ENCODE measurements at regions not wholly inside any gene's neighbourhood (a gene's known extent, or its start where the extent isn't known, plus 50 kb on each side); places are given as distances from the start of the nearest gene placed in this dataset.
"Not testable (repeated sequence)": the region's sequence is repeated elsewhere in the genome, so short reads cannot be mapped to it uniquely, and the experiment has no call there.

DNA sequence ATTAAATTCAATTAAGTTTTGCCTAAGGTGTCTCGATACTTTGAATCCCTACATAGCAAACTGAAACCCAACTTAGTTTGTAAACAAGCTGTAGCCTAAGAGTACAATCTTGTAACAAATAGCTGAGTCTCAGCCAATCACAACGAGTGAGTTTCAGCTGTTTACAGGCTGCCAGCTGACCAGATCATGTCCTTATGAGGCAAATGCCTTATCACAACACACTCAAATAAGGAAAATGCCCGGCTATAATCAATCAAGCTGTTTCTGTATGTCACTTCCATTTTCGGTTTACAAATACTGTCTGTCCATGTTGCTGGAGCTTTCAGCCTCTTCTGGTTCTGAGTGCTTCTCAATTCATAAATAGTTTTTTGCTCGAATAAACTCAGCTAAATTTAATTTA, 943.8 kb downstream of the SLC16A7 start:
- no peak for DNase-seq

DNA sequence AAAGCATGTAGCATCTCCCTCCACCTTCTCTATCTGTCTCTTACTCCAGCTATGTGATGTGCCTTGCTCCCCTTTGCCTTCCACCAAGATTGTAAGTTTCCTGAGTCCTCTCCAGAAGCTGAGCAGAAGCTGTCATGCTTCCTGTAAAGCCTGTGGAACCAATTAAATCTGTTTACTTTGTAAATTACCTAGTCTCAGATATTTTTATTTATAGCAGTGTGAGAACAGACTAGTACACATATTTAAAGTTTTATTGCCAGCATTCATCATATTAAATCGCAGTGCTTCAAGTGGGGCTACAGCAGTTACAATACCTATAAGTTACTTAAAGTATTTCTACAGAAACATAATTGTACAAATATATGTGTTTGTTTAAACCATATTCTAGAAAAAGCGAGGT, 973.1 kb downstream of the SLC16A7 start:
- no peak for DNase-seq

DNA sequence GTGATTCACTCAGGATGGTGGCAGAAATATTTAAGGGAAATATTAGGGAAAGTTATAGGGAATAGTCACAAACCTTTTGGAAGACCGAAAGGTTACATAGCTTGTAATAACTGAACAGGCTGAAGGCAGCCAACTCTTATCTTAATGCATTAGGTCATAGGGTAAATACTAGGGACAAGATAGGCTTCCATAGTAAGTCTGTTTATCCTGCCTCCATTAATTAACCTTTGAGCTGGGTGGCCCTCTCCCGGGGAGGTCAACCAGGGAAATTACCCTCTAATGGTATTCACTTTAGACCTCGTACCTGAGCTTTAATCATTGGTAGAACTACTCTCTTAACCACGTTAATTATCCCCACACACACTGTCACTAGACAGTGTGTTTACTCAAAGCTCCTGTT, 981.8 kb downstream of the SLC16A7 start:
- DNase-seq, result no peak

- DNase-seq, result not testable (repeated sequence)
Observed at GRCh38 chr12:60587664-60588063, 991.8 kb downstream of the SLC16A7 start.

- DNase-seq, result no peak
Observed at GRCh38 chr12:60594035-60594711, 998.3 kb downstream of the SLC16A7 start.

DNA sequence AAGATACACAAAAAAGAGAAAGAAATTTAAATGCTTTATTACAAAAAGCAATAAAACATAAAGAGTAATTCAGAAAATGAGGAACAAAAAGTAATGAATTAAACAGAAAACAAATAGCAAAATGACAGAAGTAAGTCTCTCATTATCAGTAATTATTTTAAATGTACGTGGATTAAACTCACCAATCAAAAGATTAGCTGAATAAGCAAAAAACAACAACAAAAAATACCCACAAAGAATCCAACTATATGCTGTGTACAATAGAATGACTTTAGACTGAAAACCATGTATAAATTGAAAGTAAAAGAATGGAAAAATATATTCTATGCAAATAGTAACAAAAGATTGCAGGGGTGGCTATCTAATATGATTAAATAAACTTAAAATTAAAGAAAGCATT, 1006.8 kb downstream of the SLC16A7 start:
- no peak for DNase-seq

GRCh38 chr12:60603475-60603874, 1007.6 kb downstream of the SLC16A7 start:
- not testable (repeated sequence) for DNase-seq

GRCh38 chr12:60616400-60616799, 1020.6 kb downstream of the SLC16A7 start:
- DNase-seq, result no peak

DNA sequence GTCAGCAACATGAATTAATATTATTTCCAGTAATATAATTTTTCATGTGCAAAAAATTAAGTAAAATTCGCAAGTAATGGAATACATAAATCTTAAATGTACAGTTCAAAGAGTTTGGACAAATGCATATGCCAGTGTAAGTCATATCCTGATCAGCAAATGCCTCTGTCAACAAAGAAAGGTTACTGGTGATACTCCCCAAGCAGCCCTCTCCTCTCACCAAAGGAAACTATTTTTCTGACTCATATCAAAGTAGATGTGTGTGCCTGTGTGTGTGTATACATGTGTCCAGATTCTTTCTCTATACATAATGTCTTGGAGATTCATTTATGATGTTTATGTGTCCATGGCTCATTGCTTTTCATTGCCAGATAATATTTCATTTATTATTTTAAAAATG, 1035.0 kb downstream of the SLC16A7 start:
- no peak for DNase-seq

GRCh38 chr12:60644076-60644475, 1048.2 kb downstream of the SLC16A7 start:
- DNase-seq, result no peak

GRCh38 chr12:60666895-60667294, 1071.1 kb downstream of the SLC16A7 start:
- no peak for DNase-seq

DNA sequence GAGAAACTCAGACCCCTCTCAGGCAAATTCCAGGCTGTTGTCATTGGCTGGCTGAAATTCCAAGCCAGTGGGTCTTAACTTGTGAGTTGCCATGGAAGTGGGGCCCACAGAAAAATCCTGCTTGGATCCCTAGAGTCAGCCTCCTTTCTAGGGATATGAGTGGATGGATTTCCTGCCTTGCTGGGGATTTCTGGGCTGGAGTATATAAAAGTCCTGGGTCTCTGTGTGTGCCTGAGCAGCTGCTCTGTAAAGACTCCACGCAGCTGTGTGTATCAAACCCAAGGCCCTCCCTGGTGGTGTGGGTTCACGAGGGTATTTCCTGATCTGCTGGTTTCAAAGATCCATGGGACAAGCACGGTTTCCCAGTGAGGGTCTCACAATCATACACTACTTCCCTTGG, 1077.1 kb downstream of the SLC16A7 start:
- no peak for DNase-seq

GRCh38 chr12:60684988-60685655, 1089.3 kb downstream of the SLC16A7 start:
- DNase-seq, result peak; percentile 3

GRCh38 chr12:60689137-60689536, 1093.3 kb downstream of the SLC16A7 start:
- peak; percentile 2 for DNase-seq

GRCh38 chr12:60693019-60693626, 1097.3 kb downstream of the SLC16A7 start:
- DNase-seq, result no peak

GRCh38 chr12:60704171-60704914, 1108.5 kb downstream of the SLC16A7 start:
- DNase-seq, result no peak

GRCh38 chr12:60710246-60710645, 1114.4 kb downstream of the SLC16A7 start:
- DNase-seq, result no peak

DNA sequence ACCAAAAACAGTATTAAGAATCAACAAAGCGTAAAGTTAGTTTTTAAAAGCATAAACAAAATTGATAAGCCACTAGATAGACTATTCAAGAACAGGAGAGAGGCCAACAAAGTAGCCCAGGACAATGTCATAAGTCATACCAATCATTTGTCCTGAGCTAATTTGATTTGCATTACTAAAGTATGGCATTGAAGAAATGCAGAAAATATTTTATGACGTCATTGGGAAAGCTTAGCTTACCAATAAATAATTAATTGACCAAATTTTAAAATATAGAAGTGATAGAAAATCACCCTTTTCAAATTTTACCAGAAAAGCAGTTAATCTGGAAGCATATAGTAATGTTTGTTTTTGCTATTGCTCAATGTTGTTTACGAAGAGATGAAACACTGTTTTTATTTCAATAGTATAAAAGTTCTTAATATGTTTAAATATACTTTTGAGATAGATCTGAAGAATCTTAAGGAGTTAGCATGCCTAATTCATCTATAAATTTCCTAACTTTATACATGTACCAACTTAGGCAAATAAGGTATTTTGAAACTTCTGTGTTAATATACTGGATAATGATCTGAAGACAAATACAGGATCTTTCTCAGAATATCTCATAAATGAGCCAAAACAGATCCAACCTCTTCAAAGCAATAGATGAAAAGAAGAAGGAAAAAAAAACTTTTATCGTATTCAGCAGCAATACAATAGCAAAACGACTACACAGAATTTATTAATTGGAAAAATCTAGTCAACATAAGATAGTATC, 1118.5 kb downstream of the SLC16A7 start:
- DNase-seq, result no peak

DNA sequence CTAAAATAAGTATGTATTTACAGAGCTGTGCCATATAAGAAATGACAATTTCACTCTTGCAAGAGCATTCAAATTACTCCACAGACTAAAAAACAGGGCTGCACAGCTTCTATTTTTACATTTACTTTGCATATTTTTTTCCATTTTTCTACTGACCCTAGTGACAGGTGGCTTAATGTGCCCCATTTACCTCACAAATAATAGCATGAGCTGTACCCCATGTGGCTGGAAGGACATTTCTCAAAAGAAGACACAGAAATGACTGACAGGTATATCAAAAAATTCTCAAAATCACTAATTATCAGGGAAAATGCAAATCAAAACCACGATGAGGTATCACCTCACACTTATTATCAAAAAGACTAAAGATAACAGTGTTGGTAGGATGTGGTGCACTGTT, 1128.6 kb downstream of the SLC16A7 start:
- no peak for DNase-seq

GRCh38 chr12:60724984-60725383, 1129.2 kb downstream of the SLC16A7 start:
- DNase-seq, result no peak

GRCh38 chr12:60752589-60752988, 1156.8 kb downstream of the SLC16A7 start:
- no peak for DNase-seq

DNA sequence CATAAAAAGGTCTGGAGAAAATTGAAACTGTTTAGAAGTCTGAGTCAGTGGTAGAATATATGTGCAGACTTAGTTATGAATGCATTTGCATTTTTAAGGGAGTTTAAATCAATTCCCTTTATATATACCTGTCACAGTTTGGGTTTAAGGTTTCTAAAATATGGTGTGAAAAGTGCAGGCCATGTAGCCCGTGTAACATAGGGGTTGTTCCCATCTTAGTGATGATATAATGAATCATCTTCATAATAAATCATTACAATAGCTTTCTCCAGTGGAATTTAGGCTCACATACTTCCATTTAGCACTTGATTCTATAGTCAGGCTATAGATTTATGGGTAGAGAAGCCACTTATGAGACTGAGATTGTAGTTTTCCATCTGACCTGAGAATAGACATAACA, 1162.4 kb downstream of the SLC16A7 start:
- no peak for DNase-seq

DNA sequence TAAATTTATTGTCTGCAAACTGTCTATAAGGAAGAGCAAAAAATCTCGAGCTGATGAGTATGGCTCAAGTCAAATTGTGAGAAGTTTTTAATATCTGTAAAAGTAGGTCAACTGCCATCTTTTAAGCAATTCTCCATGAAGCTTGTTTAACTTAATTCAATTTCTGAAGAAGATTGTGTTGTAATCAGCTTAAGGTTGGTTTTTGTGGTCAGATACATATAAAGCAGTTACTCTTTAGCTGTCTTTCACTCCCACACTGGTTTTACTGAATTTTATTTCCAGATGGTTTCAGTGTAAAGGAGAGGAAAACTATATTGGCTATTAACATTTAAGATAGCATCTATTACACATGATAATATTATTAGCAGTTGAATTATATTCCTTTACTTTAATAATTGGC, 1165.1 kb downstream of the SLC16A7 start:
- no peak for DNase-seq
